Smooth muscle cell (in vitro differentiated cells): ENCODE measurements at regions not wholly inside any gene's neighbourhood (a gene's known extent, or its start where the extent isn't known, plus 50 kb on each side); places are given as distances from the start of the nearest gene placed in this dataset.

Source experiments
- DNase-seq: peaks from one replicate; lab custom pipeline; 2025; ENCODE audit not compliant: unreplicated experiment; lab: John Stamatoyannopoulos, UW
- H2AFZ ChIP-seq: fragments of 200-600 bp; sonication (generic); 2 replicates; pipeline ENCODE4 v1.6.0; 2016; ENCODE audit warnings: antibody characterized with exemption, low read depth, mild to moderate bottlenecking
- H3F3A ChIP-seq: fragments of 200-600 bp; sonication (generic); 2 replicates; pipeline ENCODE4 v1.6.0; 2017; ENCODE audit warnings: antibody characterized with exemption, low read depth
- H3K27ac ChIP-seq: fragments of 200-600 bp; sonication (generic); 2 replicates; pipeline ENCODE4 v1.5.1; 2016; ENCODE audit warnings: low read depth, mild to moderate bottlenecking
- H3K27me3 ChIP-seq: fragments of 200-600 bp; sonication (generic); 2 replicates; pipeline ENCODE4 v1.6.1; 2016; ENCODE audit warnings: low read depth, mild to moderate bottlenecking
- H3K36me3 ChIP-seq: fragments of 200-600 bp; sonication (generic); 2 replicates; pipeline ENCODE4 v1.5.1; 2016; ENCODE audit warnings: low read depth
- H3K4me1 ChIP-seq: fragments of 200-600 bp; sonication (generic); 2 replicates; pipeline ENCODE4 v1.5.1; 2016; ENCODE audit warnings: low read depth
- H3K4me2 ChIP-seq: fragments of 200-600 bp; sonication (generic); 2 replicates; pipeline ENCODE4 v1.6.0; 2016; ENCODE audit warnings: mild to moderate bottlenecking
- H3K4me3 ChIP-seq: fragments of 200-600 bp; sonication (generic); 2 replicates; pipeline ENCODE4 v1.5.1; 2016; ENCODE audit warnings: mild to moderate bottlenecking
- H3K79me2 ChIP-seq: fragments of 200-600 bp; sonication (generic); 2 replicates; pipeline ENCODE4 v1.6.0; 2016; ENCODE audit warnings: low read depth, mild to moderate bottlenecking
- H3K9ac ChIP-seq: fragments of 200-600 bp; sonication (generic); 2 replicates; pipeline ENCODE4 v1.6.0; 2016; ENCODE audit warnings: low read depth
- H3K9me3 ChIP-seq: fragments of 200-600 bp; sonication (generic); replicated peaks from 2 replicates; pipeline ENCODE4 v1.5.1; 2016; ENCODE audit warnings: low read depth
- H4K20me1 ChIP-seq: fragments of 200-600 bp; sonication (generic); 2 replicates; pipeline ENCODE4 v1.6.0; 2016; ENCODE audit warnings: low read depth
- WGBS: methylation state at CpG from one replicate; pipeline ENCODE4 v1.1.7; 2016; ENCODE audit warnings: low lambda C conversion rate; 5-methylcytosine and 5-hydroxymethylcytosine counted together
- TF ChIP-seq, protein P1 (sequence below): fragments of 200-600 bp; sonication (generic); IDR thresholded peaks from 2 replicates; pipeline ENCODE4 v1.5.1; 2017; ENCODE audit warnings: borderline replicate concordance, mild to moderate bottlenecking, antibody characterized with exemption; ENCODE audit not compliant: insufficient read depth, poor library complexity, severe bottlenecking

DNA sequence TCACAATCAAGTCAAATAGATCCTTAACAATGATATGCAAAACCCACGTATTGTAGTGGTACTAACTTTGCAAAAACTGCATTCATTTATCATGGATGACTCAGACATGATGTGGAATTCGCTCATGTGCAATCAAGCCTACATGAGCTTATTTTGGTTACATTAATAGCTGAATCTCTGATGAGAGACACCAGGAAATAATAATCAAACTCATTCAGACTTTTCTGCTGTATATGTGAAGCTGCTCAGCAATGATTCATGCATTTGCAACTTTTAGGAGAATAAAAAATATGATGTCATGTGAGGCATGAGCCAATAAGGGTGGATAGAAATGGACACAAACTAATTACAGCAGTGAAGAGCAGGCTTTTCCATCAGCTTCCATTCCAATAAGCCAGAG is 1075.8 kb upstream of the TMEM132C start:
- H2AFZ ChIP-seq = no peak overlapping the region
- no peak overlapping the region for H3K27ac ChIP-seq
- no peaks in the 10 kb centered on the region for H3K4me1 ChIP-seq
- H3K27me3 ChIP-seq = no peaks in the 10 kb centered on the region
- no peaks in the 10 kb centered on the region for H4K20me1 ChIP-seq
- no peak overlapping the region for H3K4me2 ChIP-seq
- TF ChIP-seq, protein P1, sequence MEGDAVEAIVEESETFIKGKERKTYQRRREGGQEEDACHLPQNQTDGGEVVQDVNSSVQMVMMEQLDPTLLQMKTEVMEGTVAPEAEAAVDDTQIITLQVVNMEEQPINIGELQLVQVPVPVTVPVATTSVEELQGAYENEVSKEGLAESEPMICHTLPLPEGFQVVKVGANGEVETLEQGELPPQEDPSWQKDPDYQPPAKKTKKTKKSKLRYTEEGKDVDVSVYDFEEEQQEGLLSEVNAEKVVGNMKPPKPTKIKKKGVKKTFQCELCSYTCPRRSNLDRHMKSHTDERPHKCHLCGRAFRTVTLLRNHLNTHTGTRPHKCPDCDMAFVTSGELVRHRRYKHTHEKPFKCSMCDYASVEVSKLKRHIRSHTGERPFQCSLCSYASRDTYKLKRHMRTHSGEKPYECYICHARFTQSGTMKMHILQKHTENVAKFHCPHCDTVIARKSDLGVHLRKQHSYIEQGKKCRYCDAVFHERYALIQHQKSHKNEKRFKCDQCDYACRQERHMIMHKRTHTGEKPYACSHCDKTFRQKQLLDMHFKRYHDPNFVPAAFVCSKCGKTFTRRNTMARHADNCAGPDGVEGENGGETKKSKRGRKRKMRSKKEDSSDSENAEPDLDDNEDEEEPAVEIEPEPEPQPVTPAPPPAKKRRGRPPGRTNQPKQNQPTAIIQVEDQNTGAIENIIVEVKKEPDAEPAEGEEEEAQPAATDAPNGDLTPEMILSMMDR = no peak
- H3K36me3 ChIP-seq = no peaks in the 10 kb centered on the region
- H3K9ac ChIP-seq = no peak overlapping the region
- H3K79me2 ChIP-seq = no peaks in the 10 kb centered on the region
- no peak overlapping the region for H3K4me3 ChIP-seq
- H3K9me3 ChIP-seq = no peaks in the 10 kb centered on the region
- no peak for DNase-seq
- 77% methylated on average over 2 of the region's 2 CpGs for WGBS
- H3F3A ChIP-seq = no peaks in the 10 kb centered on the region

- Histone ChIP-seq H2AFZ (no peak overlapping the region), H3K4me1 (no peaks in the 10 kb centered on the region), H3K27me3 (no peaks in the 10 kb centered on the region), H3K9ac (no peak overlapping the region), H3K4me3 (no peak overlapping the region), H3K79me2 (no peaks in the 10 kb centered on the region), H3K9me3 (no peaks in the 10 kb centered on the region), H3F3A (no peaks in the 10 kb centered on the region), H3K27ac (no peak overlapping the region), H3K36me3 (no peaks in the 10 kb centered on the region), H3K4me2 (no peak overlapping the region), H4K20me1 (no peaks in the 10 kb centered on the region)
- DNase-seq = no peak
- WGBS = 73% methylated on average over 3 of the region's 3 CpGs
- TF ChIP-seq, protein P1 = no peak
These were observed 1074.6 kb upstream of the TMEM132C start for GRCh38 chr12:127192391-127192790.

- H3K79me2 ChIP-seq = no peaks in the 10 kb centered on the region
- TF ChIP-seq, protein P1 = no peak
- no peaks in the 10 kb centered on the region for H3K27me3 ChIP-seq
- H3K36me3 ChIP-seq = no peaks in the 10 kb centered on the region
- no peaks in the 10 kb centered on the region for H3K4me1 ChIP-seq
- DNase-seq = no peak
- no peak overlapping the region for H3K4me3 ChIP-seq
- no peak overlapping the region for H3K27ac ChIP-seq
- no peak overlapping the region for H3K4me2 ChIP-seq
- 89% methylated on average over 2 of the region's 2 CpGs for WGBS
- no peak overlapping the region for H2AFZ ChIP-seq
- no peak overlapping the region for H3K9ac ChIP-seq
- H3F3A ChIP-seq = no peaks in the 10 kb centered on the region
- H3K9me3 ChIP-seq = no peaks in the 10 kb centered on the region
- no peaks in the 10 kb centered on the region for H4K20me1 ChIP-seq
These were observed 1073.6 kb upstream of the TMEM132C start for GRCh38 chr12:127193341-127193740.

GRCh38 chr12:127194176-127194575 is 1072.8 kb upstream of the TMEM132C start:
- Histone ChIP-seq H2AFZ (no peak overlapping the region), H3K79me2 (no peaks in the 10 kb centered on the region), H3K36me3 (no peaks in the 10 kb centered on the region), H4K20me1 (no peaks in the 10 kb centered on the region), H3K4me3 (no peak overlapping the region), H3K9ac (no peak overlapping the region), H3K27me3 (no peaks in the 10 kb centered on the region), H3K4me2 (no peak overlapping the region), H3K27ac (no peak overlapping the region), H3K9me3 (no peaks in the 10 kb centered on the region), H3K4me1 (no peaks in the 10 kb centered on the region), H3F3A (no peaks in the 10 kb centered on the region)
- WGBS = 68% methylated on average over 3 of the region's 3 CpGs
- no peak for DNase-seq
- TF ChIP-seq, protein P1 = no peak
